MCF 10A (cell line): ENCODE measurements at regions not wholly inside any gene's neighbourhood (a gene's known extent, or its start where the extent isn't known, plus 50 kb on each side); places are given as distances from the start of the nearest gene placed in this dataset.
"Not testable (repeated sequence)": the region's sequence is repeated elsewhere in the genome, so short reads cannot be mapped to it uniquely, and the experiment has no call there.

Source experiments
- BruUV-seq: library from RNA; stranded (reverse); fragments of 400-500 nt; replicated peaks from 2 replicates; lab custom pipeline; 2021; lab: Mats Ljungman, UMichigan
- CTCF ChIA-PET: fragments of 300-600 bp; sonication (Branson Sonifier 250); formaldehyde crosslinking; extraction: SDS; loops from one replicate; lab custom pipeline; 2021; ENCODE audit warnings: antibody characterized with exemption, inconsistent platforms; lab: Yijun Ruan, JAX
- POLR2A ChIA-PET: fragments of 300-600, 350-650 bp; sonication (Branson Sonifier 250); formaldehyde crosslinking; extraction: SDS; loops from one replicate; lab custom pipeline; 2020; ENCODE audit warnings: antibody characterized with exemption, inconsistent platforms; lab: Yijun Ruan, JAX
- DNase-seq: peaks from one replicate; pipeline ENCODE4 v3.0.0-alpha.2; 2018; ENCODE audit not compliant: unreplicated experiment
- H3K27ac Mint-ChIP-seq: one replicate; pipeline ENCODE4 v1.8.0; 2022; ENCODE audit warnings: mild to moderate bottlenecking, low read depth, mixed read lengths; ENCODE audit not compliant: unreplicated experiment
- H3K27me3 Mint-ChIP-seq: one replicate; pipeline ENCODE4 v1.8.0; 2022; ENCODE audit warnings: mixed read lengths; ENCODE audit not compliant: insufficient read depth, unreplicated experiment
- H3K36me3 Mint-ChIP-seq: one replicate; pipeline ENCODE4 v1.8.0; 2022; ENCODE audit warnings: mild to moderate bottlenecking, moderate library complexity, mixed read lengths; ENCODE audit not compliant: insufficient read depth, unreplicated experiment
- H3K4me1 Mint-ChIP-seq: one replicate; pipeline ENCODE4 v1.8.0; 2022; ENCODE audit warnings: mixed read lengths; ENCODE audit not compliant: insufficient read depth, unreplicated experiment
- H3K4me3 Mint-ChIP-seq: one replicate; pipeline ENCODE4 v1.8.0; 2022; ENCODE audit warnings: mild to moderate bottlenecking, moderate library complexity, mixed read lengths; ENCODE audit not compliant: unreplicated experiment
- H3K9me3 Mint-ChIP-seq: one replicate; pipeline ENCODE4 v1.8.0; 2022; ENCODE audit warnings: mixed read lengths; ENCODE audit not compliant: unreplicated experiment
- intact Hi-C: fragments of 100-400 bp; cut with micrococcal nuclease; formaldehyde crosslinking; loops from 2 replicates; pipeline ENCODE4 v1.14.1; 2022
- TF ChIP-seq, protein P1 (sequence below): fragments of 200-600 bp; IDR thresholded peaks from one replicate; pipeline ENCODE4 v1.8.0; 2022; ENCODE audit warnings: antibody characterized with exemption, mild to moderate bottlenecking; ENCODE audit not compliant: unreplicated experiment

DNA sequence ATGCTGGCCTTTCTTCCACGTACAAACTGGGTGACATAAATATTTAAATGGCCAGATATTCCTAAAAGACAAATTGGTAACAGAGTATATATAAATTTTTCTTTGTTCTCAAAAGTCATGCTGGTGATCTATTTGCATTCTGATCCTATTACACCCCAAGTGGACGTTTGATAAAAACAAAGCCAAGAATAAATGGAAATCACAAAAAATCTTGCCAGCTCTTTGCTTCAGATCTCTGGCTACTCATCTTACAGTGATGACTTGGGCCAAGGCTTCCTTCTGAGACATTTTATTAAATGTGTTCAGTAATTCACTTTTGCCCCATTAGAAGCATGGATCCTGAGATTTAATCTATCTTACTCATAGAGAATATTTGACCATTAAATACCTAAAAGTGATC lies 444.3 kb upstream of the PIK3R1 start:
- ChIA-PET CTCF (interaction anchor here (0.7 kb wide), 2 partner anchors 16 to 525 kb away, joined by 3 read pairs; no protein-coding TSS in a partner anchor), POLR2A (interaction anchor here (0.9 to 1.4 kb wide), 5 partner anchors 46 to 497 kb away, joined by 3 to 4 read pairs (median 3); partner anchors contain the start of gene PIK3R1)
- Mint-ChIP-seq H3K36me3 (no peaks in the 10 kb centered on the region), H3K27ac (peak overlapping the region; percentile 86), H3K4me3 (no peak overlapping the region), H3K9me3 (no peaks in the 10 kb centered on the region), H3K27me3 (no peaks in the 10 kb centered on the region), H3K4me1 (peaks cover 47% of the 10 kb centered on the region)
- intact Hi-C loops: no loop called here
- no TSS peak for BruUV-seq
- DNase-seq: no peak
- TF ChIP-seq, protein P1, sequence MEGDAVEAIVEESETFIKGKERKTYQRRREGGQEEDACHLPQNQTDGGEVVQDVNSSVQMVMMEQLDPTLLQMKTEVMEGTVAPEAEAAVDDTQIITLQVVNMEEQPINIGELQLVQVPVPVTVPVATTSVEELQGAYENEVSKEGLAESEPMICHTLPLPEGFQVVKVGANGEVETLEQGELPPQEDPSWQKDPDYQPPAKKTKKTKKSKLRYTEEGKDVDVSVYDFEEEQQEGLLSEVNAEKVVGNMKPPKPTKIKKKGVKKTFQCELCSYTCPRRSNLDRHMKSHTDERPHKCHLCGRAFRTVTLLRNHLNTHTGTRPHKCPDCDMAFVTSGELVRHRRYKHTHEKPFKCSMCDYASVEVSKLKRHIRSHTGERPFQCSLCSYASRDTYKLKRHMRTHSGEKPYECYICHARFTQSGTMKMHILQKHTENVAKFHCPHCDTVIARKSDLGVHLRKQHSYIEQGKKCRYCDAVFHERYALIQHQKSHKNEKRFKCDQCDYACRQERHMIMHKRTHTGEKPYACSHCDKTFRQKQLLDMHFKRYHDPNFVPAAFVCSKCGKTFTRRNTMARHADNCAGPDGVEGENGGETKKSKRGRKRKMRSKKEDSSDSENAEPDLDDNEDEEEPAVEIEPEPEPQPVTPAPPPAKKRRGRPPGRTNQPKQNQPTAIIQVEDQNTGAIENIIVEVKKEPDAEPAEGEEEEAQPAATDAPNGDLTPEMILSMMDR: no peak

DNA sequence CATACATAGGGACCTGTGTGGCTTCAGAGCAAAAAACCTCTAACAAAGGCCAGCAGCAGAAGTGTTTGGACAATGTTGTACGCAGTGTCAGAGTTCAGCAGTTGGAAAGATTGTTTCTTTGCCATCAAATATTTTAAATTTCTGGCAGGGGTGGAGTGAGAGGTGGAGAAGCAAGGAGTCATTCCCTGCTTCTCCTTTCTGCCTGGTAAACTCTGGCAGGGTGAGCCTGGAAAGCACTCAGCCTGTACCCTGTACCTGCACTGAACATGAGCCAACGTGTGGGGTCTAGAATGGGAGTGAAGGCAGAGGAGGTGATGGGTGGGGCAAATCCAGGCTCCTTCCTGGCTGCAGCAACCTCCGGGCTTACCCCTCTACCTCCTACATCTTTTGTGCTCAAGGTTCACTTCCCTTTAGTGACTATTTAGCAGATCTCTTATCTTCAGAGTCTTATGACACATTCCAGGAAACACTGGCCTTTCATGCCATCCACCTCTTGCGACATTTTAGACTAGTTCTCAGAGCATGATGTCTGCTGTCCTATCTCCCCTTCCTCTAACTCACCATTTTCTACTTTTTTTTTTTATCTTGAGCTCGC lies 445.0 kb upstream of the PIK3R1 start:
- Mint-ChIP-seq H3K9me3 (no peaks in the 10 kb centered on the region), H3K36me3 (no peaks in the 10 kb centered on the region), H3K4me3 (no peak overlapping the region), H3K4me1 (peaks cover 52% of the 10 kb centered on the region), H3K27me3 (no peaks in the 10 kb centered on the region), H3K27ac (peak overlapping the region; percentile 86)
- TF ChIP-seq, protein P1: no peak
- intact Hi-C loops: no loop called here
- DNase-seq: no peak
- CTCF ChIA-PET: interaction anchor here (0.6 to 0.7 kb wide), 3 partner anchors 17 to 524 kb away, joined by 3 read pairs; no protein-coding TSS in a partner anchor
- POLR2A ChIA-PET: interaction anchor here (0.9 to 1.4 kb wide), 3 partner anchors 46 to 445 kb away, joined by 3 to 4 read pairs (median 3); partner anchors contain the start of gene PIK3R1
- no TSS peak for BruUV-seq

DNA sequence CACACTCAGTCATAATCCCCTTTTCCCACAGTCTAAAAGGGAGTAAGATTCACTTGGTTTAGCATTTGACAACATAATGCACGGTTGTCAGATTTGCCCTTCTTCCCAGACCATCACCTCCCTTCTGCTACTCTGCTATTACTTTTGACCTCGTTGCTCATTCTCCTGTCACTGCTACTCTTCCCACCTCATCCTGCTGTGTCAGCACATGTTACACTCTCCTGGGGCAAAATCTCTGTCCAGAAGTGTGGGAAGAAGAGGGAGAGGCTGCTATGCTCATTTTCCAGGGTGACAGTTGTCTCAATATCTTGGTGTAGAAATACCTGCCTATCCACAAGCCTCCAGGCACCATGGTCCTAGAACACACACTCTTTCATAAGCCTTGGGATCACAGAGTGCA lies 449.9 kb upstream of the PIK3R1 start:
- peaks cover 17% of the 10 kb centered on the region for H3K4me1 Mint-ChIP-seq
- no peaks in the 10 kb centered on the region for H3K36me3 Mint-ChIP-seq
- TF ChIP-seq, protein P1: no peak
- intact Hi-C loops: no loop called here
- BruUV-seq: no TSS peak
- no peaks in the 10 kb centered on the region for H3K27me3 Mint-ChIP-seq
- no peak for DNase-seq
- POLR2A ChIA-PET: interaction anchor here (0.6 to 1.4 kb wide), 6 partner anchors 45 to 471 kb away, joined by 3 to 4 read pairs (median 3); no protein-coding TSS in a partner anchor
- H3K4me3 Mint-ChIP-seq: no peak overlapping the region
- no peaks in the 10 kb centered on the region for H3K9me3 Mint-ChIP-seq
- no peak overlapping the region for H3K27ac Mint-ChIP-seq
- CTCF ChIA-PET: interaction anchor here (0.6 kb wide), 1 partner anchor 129 kb away, joined by 3 read pairs; no protein-coding TSS in a partner anchor

DNA sequence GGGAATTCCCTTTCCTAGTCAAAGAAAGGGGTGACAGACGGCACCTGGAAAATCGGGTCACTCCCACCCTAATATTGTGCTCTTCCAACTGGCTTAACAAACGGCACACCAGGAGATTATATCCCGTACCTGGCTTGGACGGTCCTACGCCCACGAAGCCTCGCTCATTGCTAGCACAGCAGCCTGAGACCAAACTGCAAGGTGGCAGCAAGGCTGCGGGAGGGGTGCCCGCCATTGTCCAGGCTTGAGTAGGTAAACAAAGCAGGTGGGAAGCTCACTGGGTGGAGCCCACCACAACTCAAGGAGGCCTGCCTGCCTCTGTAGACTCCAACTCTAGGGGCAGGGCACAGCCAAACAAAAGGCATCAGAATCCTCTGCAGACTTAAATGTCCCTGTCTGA lies 457.8 kb upstream of the PIK3R1 start:
- CTCF ChIA-PET, POLR2A ChIA-PET, H3K4me3 Mint-ChIP-seq, intact Hi-C loops, DNase-seq, H3K27me3 Mint-ChIP-seq, H3K36me3 Mint-ChIP-seq, H3K4me1 Mint-ChIP-seq, H3K27ac Mint-ChIP-seq, BruUV-seq: not testable (repeated sequence)
- H3K9me3 Mint-ChIP-seq: peaks cover 29% of the 10 kb centered on the region
